GM04504 (cell line): ENCODE measurements at regions not wholly inside any gene's neighbourhood (a gene's known extent, or its start where the extent isn't known, plus 50 kb on each side); places are given as distances from the start of the nearest gene placed in this dataset.
"Not testable (repeated sequence)": the region's sequence is repeated elsewhere in the genome, so short reads cannot be mapped to it uniquely, and the experiment has no call there.

Experiments used
- DNase-seq: peaks from one replicate; pipeline ENCODE4 v3.0.0-alpha.2; 2012; ENCODE audit warnings: low read depth

GRCh38 chr7:66503551-66504031, 125.1 kb upstream of the KCTD7 start:
- no peak for DNase-seq

GRCh38 chr7:66504131-66504530, 124.5 kb upstream of the KCTD7 start:
- no peak for DNase-seq

GRCh38 chr7:66505009-66505408, 123.7 kb upstream of the KCTD7 start:
- no peak for DNase-seq

DNA sequence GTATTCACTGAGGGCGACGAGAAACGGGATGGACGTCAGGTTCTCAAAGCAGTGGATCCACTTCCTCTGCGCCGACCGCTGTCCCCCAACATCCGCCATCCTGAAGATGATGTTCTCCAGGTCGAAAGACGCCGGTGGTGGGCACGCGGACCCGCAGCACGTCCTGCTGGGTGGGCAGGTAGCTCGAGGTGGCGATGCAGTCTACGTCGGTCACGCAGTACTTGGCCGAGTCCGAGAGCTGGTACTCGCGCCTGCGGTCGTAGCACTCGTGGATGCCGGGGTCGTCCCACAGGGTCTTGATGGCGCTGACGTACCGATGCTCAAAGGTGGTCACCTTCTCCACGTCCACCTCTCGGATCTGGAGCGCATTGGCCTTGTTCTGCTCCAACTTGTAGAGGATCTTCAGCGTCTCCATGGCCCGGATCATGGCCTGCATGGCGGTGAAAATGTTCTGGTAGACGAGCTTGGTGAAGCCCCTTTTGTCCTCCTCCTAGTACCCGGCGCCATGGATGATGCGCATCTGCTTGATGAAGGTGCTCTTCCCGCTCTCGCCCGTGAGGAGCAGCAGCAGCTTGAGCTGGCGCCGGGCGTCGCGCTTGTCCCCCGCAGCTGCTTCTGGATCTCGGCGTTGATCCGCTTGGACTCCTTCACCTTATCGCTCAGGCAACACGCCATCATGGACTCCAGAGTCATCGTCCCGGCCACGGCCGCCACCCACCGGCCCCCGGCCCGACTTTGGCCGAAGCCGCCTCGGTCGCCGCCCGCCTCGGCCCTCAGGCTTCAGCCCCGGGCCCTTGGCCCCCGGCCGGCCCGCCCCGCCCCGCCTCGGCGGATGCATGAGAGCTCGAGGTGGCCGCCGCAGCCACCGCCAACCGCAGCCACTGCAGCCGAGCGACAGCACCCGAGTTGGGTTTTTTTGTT, 122.9 kb upstream of the KCTD7 start:
- no peak for DNase-seq

- not testable (repeated sequence) for DNase-seq
Observed at GRCh38 chr7:66506703-66507102, 122.0 kb upstream of the KCTD7 start.

DNA sequence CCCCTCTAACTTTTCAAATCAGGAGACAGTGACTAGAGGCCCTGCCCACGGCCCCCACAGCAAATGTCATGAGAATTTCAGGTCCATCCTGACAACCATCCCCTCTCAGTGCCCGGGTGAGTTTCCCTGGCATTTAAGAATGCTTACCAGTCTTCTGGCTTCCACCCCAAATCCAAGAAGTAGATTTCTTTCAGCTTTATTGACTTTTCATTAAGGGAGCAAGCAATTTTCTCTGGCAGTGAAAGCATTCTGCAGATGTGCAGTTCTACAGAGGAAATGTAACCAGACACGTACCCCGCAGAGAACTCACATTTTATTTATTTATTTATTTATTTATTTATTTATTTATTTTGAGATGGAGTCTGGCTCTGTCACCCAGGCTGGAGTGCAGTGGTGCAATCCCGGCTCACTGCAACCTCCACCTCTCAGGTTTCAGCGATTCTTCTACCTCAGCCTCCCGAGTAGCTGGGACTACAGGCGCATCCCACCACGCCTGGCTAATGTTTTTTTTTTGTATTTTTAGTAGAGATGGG, 120.9 kb upstream of the KCTD7 start:
- no peak for DNase-seq

GRCh38 chr7:66508431-66508830, 120.2 kb upstream of the KCTD7 start:
- DNase-seq, result no peak

- DNase-seq, result no peak
Observed at GRCh38 chr7:66514050-66514449, 114.6 kb upstream of the KCTD7 start.

- no peak for DNase-seq
Observed at GRCh38 chr7:66517212-66517909, 111.3 kb upstream of the KCTD7 start.

DNA sequence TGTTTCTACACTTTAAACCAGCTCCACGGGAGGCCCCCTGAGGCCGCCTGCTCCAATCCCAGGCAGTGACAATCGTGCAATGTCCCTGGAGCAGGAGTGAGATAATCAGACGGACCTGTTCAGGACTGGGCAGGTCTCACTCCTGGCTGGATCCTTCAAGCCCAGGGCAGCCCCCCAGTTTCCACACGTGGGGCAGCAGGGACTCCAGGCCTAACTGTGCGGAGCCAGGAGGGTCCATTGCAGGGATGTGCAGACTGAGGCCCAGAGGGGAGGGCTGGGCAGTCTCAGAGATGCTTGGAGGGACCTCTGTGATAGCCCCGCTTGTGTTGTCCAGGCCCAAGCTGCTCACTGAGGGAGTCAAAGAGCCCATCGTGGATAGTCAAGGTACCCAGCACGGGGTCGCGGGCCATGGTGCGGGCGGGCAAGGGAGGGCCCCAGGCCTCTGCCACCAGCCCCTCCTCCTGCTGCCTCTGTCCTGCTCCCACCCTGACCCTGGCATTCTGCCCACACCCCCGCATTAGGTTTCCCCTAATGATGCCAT, 110.5 kb upstream of the KCTD7 start:
- DNase-seq, result no peak

DNA sequence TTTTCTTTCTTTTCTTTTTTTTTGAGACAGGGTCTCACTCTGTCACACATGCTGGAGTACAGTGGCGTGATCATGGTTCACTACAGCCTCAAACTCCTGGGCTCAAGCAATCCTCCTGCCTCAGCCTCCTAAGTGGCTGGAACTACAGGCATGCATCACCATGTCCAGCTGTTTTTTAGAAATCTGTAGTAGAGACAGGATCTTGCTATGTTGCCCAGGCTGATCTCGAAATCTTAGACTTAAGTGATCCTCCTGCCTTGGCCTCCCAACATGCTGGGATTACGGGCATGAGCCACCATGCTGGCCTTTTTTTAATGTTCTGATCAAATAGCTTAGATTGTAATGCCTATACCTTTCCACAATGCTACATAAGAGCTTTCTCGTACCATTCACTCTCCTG, 107.0 kb upstream of the KCTD7 start:
- DNase-seq, result no peak

DNA sequence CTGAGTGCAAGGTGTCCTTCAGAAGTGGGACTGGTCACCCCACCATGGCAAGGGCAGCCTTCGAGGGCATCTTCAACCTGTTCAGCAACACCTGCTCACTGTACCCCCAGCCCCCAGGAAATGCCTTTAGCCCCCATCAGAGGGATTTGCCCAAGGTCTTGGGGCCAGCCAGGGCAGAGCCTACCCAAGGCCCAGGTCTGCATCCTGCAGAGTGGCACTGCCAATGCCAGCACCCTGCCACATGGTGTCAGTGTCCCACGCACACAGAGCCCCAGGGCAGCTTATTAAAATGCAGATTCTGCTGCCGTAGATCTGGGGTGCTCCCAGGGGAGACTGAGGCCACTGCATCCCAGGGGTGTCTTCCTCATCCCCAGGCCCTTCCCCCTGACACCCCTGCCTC, 106.2 kb upstream of the KCTD7 start:
- DNase-seq, result no peak

DNA sequence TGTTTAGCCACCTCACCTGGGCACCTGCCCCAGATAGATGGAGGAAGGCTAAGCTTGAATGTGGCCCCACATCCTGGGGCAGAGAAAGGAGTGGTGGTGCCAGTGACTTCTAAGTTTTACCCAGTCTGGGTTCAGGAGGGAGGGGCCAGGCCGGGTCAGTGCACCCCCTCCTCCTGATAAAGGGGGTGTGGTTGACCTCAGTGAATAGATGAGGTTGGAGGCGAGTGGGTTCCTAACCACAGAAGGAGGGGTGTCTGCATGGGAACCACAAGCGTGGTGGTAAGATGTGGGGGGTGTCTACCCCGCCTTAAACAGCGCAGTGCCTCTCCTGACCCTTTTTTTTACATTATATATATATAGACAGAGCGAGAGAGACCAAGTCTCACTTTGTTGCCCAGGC, 105.3 kb upstream of the KCTD7 start:
- DNase-seq, result no peak

DNA sequence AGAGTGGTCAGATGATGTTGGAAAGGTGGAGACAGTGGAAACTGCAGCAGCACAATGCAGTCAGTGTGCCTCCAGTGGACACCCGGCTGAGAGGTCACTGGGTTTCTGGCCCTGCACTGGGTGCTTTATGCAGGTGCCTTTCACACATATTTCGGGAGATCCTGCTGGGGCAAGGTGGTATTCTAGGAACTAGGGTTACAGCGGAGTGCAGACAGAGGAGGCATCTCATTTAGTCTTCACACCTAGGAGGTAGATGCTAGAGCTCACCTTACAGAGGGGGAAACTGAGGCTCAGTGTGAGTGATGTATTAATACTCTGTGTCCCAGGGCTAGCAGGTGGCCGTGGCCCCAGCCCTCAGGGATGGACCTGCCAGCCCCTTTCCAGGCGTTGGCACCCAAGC, 103.9 kb upstream of the KCTD7 start:
- DNase-seq, result no peak

GRCh38 chr7:66526782-66527181, 101.9 kb upstream of the KCTD7 start:
- DNase-seq, result not testable (repeated sequence)

- no peak for DNase-seq
Observed at GRCh38 chr7:66528652-66529051, 100.0 kb upstream of the KCTD7 start.

DNA sequence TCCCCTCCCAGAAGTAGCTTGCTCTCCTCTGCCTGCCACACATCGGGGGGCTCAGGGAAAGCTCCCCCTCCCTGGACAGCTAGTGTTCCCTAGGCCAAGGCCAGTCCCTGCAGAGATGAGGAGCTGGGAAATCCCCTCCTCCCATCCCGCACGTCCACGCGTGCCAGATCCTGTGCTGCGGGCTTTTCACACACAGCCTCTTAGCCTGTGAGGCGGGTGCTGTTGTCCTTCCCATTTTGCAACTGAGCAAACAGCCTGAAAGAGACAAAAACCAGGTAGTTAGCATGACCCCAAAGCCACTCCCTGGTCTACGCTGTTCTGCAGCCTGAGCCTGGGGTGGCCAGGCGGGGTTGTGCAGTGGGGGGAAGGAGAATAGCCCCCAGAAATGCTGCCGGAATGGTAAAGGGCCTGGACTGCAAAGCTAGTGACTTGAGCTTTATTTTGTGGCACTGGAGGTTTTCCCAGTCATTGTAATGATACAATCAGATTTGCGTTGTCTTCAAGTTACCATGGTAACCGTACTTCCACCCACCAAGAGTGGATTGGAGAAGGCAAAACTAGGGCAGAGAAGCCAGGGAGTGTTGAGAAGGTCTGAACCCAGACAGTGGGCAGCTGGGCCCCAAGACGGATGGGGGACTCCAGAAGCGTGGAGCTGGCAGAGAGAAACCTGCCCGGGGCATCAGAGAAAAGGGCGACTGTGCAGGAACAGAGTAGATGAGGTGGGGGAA, 98.6 kb upstream of the KCTD7 start:
- no peak for DNase-seq

- no peak for DNase-seq
Observed at GRCh38 chr7:66535414-66536329, 93.0 kb upstream of the KCTD7 start.

- DNase-seq, result no peak
Observed at GRCh38 chr7:66537380-66537779, 91.3 kb upstream of the KCTD7 start.

DNA sequence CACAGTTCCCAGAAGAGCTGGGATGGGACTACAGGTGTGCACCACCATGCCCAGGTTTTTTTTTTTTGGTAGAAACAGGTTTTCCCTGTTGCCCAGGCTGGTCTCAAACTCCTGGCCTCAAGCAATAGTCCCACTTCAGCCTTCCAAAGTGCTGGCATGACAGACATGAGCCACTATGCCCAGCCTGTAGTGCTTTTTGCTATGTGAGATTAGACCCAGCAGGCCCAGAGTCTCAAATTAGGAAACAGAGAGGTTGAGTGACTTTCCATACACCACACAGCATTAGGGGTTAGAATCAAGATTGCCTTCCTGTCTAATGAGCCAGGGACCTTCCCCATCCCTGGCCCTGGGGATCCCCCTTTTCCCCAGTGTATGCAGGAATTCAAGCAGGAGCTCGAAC, 90.8 kb upstream of the KCTD7 start:
- DNase-seq, result no peak

- no peak for DNase-seq
Observed at GRCh38 chr7:66539264-66539623, 89.4 kb upstream of the KCTD7 start.
